Panc1 (cell line): ENCODE measurements at regions not wholly inside any gene's neighbourhood (a gene's known extent, or its start where the extent isn't known, plus 50 kb on each side); places are given as distances from the start of the nearest gene placed in this dataset.

Source experiments
- POLR2AphosphoS5 ChIP-seq: IDR thresholded peaks from 2 replicates; pipeline ENCODE4 v1.6.1; 2012; ENCODE audit warnings: mild to moderate bottlenecking, low read depth, low read length, moderate library complexity
- SIN3A ChIP-seq: IDR thresholded peaks from 2 replicates; pipeline ENCODE4 v1.6.1; 2012; ENCODE audit warnings: low read depth, mild to moderate bottlenecking, low read length, moderate library complexity, borderline replicate concordance; ENCODE audit not compliant: insufficient read depth
- TCF7L2 ChIP-seq: IDR thresholded peaks from 2 replicates; pipeline ENCODE4 v1.6.1; 2011; ENCODE audit warnings: mild to moderate bottlenecking, low read depth, low read length, inconsistent platforms
- TF ChIP-seq, protein P1 (sequence below): fragments of 450-650 bp; IDR thresholded peaks from 2 replicates; pipeline ENCODE4 v1.5.1; 2017; ENCODE audit warnings: mild to moderate bottlenecking
- TF ChIP-seq, protein P2 (sequence below), 2 experiments: IDR thresholded peaks; 2 replicates each; pipeline ENCODE4 v1.6.1; 2011 to 2012; ENCODE audit warnings: low read depth in 2 of 2, control low read depth in 1 of 2, low read length in 1 of 2, mild to moderate bottlenecking in 1 of 2, moderate library complexity in 1 of 2; ENCODE audit not compliant: insufficient read depth in 1 of 2

- TF ChIP-seq, protein P1, sequence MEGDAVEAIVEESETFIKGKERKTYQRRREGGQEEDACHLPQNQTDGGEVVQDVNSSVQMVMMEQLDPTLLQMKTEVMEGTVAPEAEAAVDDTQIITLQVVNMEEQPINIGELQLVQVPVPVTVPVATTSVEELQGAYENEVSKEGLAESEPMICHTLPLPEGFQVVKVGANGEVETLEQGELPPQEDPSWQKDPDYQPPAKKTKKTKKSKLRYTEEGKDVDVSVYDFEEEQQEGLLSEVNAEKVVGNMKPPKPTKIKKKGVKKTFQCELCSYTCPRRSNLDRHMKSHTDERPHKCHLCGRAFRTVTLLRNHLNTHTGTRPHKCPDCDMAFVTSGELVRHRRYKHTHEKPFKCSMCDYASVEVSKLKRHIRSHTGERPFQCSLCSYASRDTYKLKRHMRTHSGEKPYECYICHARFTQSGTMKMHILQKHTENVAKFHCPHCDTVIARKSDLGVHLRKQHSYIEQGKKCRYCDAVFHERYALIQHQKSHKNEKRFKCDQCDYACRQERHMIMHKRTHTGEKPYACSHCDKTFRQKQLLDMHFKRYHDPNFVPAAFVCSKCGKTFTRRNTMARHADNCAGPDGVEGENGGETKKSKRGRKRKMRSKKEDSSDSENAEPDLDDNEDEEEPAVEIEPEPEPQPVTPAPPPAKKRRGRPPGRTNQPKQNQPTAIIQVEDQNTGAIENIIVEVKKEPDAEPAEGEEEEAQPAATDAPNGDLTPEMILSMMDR, result no peak
- TF ChIP-seq POLR2AphosphoS5 (no peak), TCF7L2 (no peak), SIN3A (no peak)
- TF ChIP-seq, protein P2, sequence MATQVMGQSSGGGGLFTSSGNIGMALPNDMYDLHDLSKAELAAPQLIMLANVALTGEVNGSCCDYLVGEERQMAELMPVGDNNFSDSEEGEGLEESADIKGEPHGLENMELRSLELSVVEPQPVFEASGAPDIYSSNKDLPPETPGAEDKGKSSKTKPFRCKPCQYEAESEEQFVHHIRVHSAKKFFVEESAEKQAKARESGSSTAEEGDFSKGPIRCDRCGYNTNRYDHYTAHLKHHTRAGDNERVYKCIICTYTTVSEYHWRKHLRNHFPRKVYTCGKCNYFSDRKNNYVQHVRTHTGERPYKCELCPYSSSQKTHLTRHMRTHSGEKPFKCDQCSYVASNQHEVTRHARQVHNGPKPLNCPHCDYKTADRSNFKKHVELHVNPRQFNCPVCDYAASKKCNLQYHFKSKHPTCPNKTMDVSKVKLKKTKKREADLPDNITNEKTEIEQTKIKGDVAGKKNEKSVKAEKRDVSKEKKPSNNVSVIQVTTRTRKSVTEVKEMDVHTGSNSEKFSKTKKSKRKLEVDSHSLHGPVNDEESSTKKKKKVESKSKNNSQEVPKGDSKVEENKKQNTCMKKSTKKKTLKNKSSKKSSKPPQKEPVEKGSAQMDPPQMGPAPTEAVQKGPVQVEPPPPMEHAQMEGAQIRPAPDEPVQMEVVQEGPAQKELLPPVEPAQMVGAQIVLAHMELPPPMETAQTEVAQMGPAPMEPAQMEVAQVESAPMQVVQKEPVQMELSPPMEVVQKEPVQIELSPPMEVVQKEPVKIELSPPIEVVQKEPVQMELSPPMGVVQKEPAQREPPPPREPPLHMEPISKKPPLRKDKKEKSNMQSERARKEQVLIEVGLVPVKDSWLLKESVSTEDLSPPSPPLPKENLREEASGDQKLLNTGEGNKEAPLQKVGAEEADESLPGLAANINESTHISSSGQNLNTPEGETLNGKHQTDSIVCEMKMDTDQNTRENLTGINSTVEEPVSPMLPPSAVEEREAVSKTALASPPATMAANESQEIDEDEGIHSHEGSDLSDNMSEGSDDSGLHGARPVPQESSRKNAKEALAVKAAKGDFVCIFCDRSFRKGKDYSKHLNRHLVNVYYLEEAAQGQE (IDR thresholded peaks at IDR 0.05; ENCODE audit: insufficient read depth in 1 of 2, low read depth in 2 of 2, low read length in 1 of 2), result no peak
Measured at GRCh38 chr14:89486961-89487360, 69.9 kb upstream of the FOXN3 start.
